SH-SY5Y (cell line): ENCODE measurements at regions not wholly inside any gene's neighbourhood (a gene's known extent, or its start where the extent isn't known, plus 50 kb on each side); places are given as distances from the start of the nearest gene placed in this dataset.

Experiments
- GATA2 ChIP-seq: IDR thresholded peaks from 2 replicates; pipeline ENCODE4 v1.6.1; 2011; ENCODE audit warnings: mild to moderate bottlenecking, low read depth, low read length
- GATA3 ChIP-seq: IDR thresholded peaks from 2 replicates; pipeline ENCODE4 v1.6.1; 2011; ENCODE audit warnings: low read depth, mild to moderate bottlenecking, low read length, moderate library complexity

DNA sequence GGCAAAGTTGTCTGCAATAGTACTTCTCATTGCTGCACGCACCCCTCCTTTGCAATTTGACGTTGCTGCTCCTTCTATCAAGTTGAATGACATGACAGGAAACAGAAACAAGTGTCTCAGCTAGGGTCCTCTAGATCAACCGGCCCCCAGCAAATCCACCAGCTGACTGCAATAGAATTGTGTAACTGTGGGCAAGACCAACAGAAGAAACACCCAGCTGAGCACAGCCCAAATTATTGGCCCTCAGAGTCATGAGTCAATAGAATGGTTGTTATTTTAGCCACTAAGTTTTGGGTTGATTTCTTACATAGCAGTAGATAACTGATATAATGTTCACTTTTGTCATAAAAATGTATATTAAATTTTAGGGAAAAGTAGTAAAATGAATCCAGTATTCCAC, 202.7 kb downstream of the MAFB start:
- TF ChIP-seq GATA3 (no peak), GATA2 (no peak)
